Uterus (tissue), 3 donors: ENCODE measurements at regions not wholly inside any gene's neighbourhood (a gene's known extent, or its start where the extent isn't known, plus 50 kb on each side); places are given as distances from the start of the nearest gene placed in this dataset.

Source experiments
- DNase-seq, 2 donors: peaks; one replicate each; pipeline ENCODE4 v3.0.0-alpha.2; 2019 to 2020
- H3K27ac ChIP-seq, 2 donors: fragments of 200-600 bp; sonication (generic); 1 replicate in 1 of 2; 2 replicates in 1 of 2; pipeline ENCODE4 v1.5.1; 2016 to 2018
- H3K27me3 ChIP-seq, 2 donors: fragments of 200-600 bp; sonication (generic); one replicate each; pipeline ENCODE4 v1.5.1; 2018 to 2019; ENCODE audit warnings: control low read depth in 1 of 2
- H3K36me3 ChIP-seq, 2 donors: fragments of 200-600 bp; sonication (generic); one replicate each; pipeline ENCODE4 v1.5.1; 2019; ENCODE audit warnings: control low read depth in 1 of 2
- H3K4me1 ChIP-seq, 2 donors: fragments of 200-600 bp; sonication (generic); one replicate each; pipeline ENCODE4 v1.5.1; 2018 to 2019; ENCODE audit warnings: control low read depth in 1 of 2
- H3K4me3 ChIP-seq, 2 donors: fragments of 200-600 bp; sonication (generic); 1 replicate in 1 of 2; 2 replicates in 1 of 2; pipeline ENCODE4 v1.5.1; 2018 to 2019; ENCODE audit warnings: mild to moderate bottlenecking in 1 of 2
- H3K9me3 ChIP-seq, 2 donors: fragments of 200-600 bp; sonication (generic); one replicate each; pipeline ENCODE4 v1.5.1; 2019; ENCODE audit warnings: control low read depth in 1 of 2
- CTCF ChIP-seq, 4 experiments: fragments of 200-600 bp in 2 of 4; fragments of 450-650 bp in 2 of 4; sonication (generic) in 2 of 4; IDR thresholded peaks; one replicate each; pipeline ENCODE4 v1.5.1; 2016 to 2019; ENCODE audit warnings: antibody characterized with exemption in 4 of 4, mild to moderate bottlenecking in 2 of 4, moderate library complexity in 1 of 4
- POLR2A ChIP-seq, 2 donors: fragments of 450-650 bp; IDR thresholded peaks; one replicate each; pipeline ENCODE4 v1.6.1; 2016; ENCODE audit warnings: antibody characterized with exemption in 2 of 2, mild to moderate bottlenecking in 1 of 2, moderate library complexity in 1 of 2
- intact Hi-C: fragments of 100-400 bp; cut with DNase I; formaldehyde crosslinking; loops from one replicate; pipeline ENCODE4 v1.15.1; 2023; ENCODE audit warnings: low total_unique reads
- donor health status: DM: yes; HTN: yes; CAD: no.

GRCh38 chr6:104207635-104208034 lies 652.1 kb downstream of the HACE1 start:
- Histone ChIP-seq H3K4me1 (no peaks in the 10 kb centered on the region), H3K27ac (no peak overlapping the region), H3K36me3 (no peaks in the 10 kb centered on the region), H3K27me3 (no peaks in the 10 kb centered on the region), H3K4me3 (no peak overlapping the region), H3K9me3 (no peaks in the 10 kb centered on the region)
- intact Hi-C loops, result no loop called here
- DNase-seq, result no peak
- TF ChIP-seq CTCF (IDR thresholded peaks at IDR 0.05) (no peak), POLR2A (IDR thresholded peaks at IDR 0.05) (no peak)

- intact Hi-C loops, result no loop called here
- Histone ChIP-seq H3K27ac (no peak overlapping the region), H3K27me3 (no peaks in the 10 kb centered on the region), H3K9me3 (no peaks in the 10 kb centered on the region), H3K4me1 (no peaks in the 10 kb centered on the region), H3K4me3 (no peak overlapping the region), H3K36me3 (no peaks in the 10 kb centered on the region)
- no peak for DNase-seq
- no peak for TF ChIP-seq CTCF (IDR thresholded peaks at IDR 0.05)
- TF ChIP-seq POLR2A (IDR thresholded peaks at IDR 0.05), result no peak
Measured at GRCh38 chr6:104201557-104201956, 658.2 kb downstream of the HACE1 start.

GRCh38 chr6:104187616-104188015 lies 672.1 kb downstream of the HACE1 start:
- intact Hi-C loops, result no loop called here
- no peaks in the 10 kb centered on the region for H3K9me3 ChIP-seq
- DNase-seq, result no peak
- H3K36me3 ChIP-seq, result no peaks in the 10 kb centered on the region
- no peaks in the 10 kb centered on the region for H3K27me3 ChIP-seq
- no peaks in the 10 kb centered on the region for H3K4me1 ChIP-seq
- no peak overlapping the region for H3K27ac ChIP-seq
- no peak overlapping the region for H3K4me3 ChIP-seq
- no peak for TF ChIP-seq CTCF (IDR thresholded peaks at IDR 0.05)
- no peak for TF ChIP-seq POLR2A (IDR thresholded peaks at IDR 0.05)

GRCh38 chr6:104186831-104187230 lies 672.9 kb downstream of the HACE1 start:
- Histone ChIP-seq H3K4me3 (no peak overlapping the region), H3K4me1 (no peaks in the 10 kb centered on the region), H3K36me3 (no peaks in the 10 kb centered on the region), H3K27ac (no peak overlapping the region), H3K9me3 (no peaks in the 10 kb centered on the region), H3K27me3 (no peaks in the 10 kb centered on the region)
- TF ChIP-seq CTCF (IDR thresholded peaks at IDR 0.05) (no peak), POLR2A (IDR thresholded peaks at IDR 0.05) (no peak)
- intact Hi-C loops, result no loop called here
- DNase-seq, result no peak

- Histone ChIP-seq H3K4me3 (no peak overlapping the region), H3K9me3 (no peaks in the 10 kb centered on the region), H3K27me3 (no peaks in the 10 kb centered on the region), H3K27ac (no peak overlapping the region), H3K36me3 (no peaks in the 10 kb centered on the region), H3K4me1 (no peaks in the 10 kb centered on the region)
- intact Hi-C loops, result no loop called here
- TF ChIP-seq POLR2A (IDR thresholded peaks at IDR 0.05), result no peak
- TF ChIP-seq CTCF (IDR thresholded peaks at IDR 0.05), result no peak
- DNase-seq, result no peak
Measured at GRCh38 chr6:104183816-104184435, 675.8 kb downstream of the HACE1 start.
